ENCODE measurements at regions not wholly inside any gene's neighbourhood (a gene's known extent, or its start where the extent isn't known, plus 50 kb on each side); places are given as distances from the start of the nearest gene placed in this dataset.

DNA sequence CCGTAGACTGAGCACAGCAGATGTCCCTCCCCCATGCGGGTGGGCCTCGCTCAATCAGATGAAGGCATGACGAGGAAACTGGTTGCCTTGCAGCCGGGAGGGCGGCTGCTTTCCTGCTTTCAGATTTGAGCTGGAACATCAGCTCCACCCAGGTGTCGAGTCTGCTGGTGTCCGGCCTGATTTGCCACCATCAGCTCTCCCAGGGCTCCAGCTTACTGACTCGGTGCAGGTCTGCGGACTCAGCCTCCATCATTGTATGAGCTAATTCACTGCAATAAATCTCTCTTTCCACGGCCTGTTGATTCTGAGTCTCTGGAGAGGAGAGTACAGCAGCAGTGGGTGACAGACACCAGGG lies 156.2 kb downstream of the KIF26A start:
- TF ChIP-seq TCF7L2 (IDR thresholded peaks at IDR 0.05; ENCODE audit: borderline replicate concordance, extremely low read depth, insufficient read depth, insufficient read length), result no peak
- no peak for TF ChIP-seq POLR2A (IDR thresholded peaks at IDR 0.05; ENCODE audit: borderline replicate concordance, extremely low read depth, insufficient read depth, insufficient read length)
- TF ChIP-seq, protein P1, sequence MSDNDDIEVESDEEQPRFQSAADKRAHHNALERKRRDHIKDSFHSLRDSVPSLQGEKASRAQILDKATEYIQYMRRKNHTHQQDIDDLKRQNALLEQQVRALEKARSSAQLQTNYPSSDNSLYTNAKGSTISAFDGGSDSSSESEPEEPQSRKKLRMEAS (IDR thresholded peaks at IDR 0.05), result no peak
- TF ChIP-seq, protein P2, sequence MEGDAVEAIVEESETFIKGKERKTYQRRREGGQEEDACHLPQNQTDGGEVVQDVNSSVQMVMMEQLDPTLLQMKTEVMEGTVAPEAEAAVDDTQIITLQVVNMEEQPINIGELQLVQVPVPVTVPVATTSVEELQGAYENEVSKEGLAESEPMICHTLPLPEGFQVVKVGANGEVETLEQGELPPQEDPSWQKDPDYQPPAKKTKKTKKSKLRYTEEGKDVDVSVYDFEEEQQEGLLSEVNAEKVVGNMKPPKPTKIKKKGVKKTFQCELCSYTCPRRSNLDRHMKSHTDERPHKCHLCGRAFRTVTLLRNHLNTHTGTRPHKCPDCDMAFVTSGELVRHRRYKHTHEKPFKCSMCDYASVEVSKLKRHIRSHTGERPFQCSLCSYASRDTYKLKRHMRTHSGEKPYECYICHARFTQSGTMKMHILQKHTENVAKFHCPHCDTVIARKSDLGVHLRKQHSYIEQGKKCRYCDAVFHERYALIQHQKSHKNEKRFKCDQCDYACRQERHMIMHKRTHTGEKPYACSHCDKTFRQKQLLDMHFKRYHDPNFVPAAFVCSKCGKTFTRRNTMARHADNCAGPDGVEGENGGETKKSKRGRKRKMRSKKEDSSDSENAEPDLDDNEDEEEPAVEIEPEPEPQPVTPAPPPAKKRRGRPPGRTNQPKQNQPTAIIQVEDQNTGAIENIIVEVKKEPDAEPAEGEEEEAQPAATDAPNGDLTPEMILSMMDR (IDR thresholded peaks at IDR 0.05 in 2 of 3, conservative IDR thresholded peaks at IDR 0.05 in 1 of 3; ENCODE audit: borderline replicate concordance in 1 of 3, insufficient read depth in 1 of 3, low read depth in 2 of 3, low read length in 2 of 3), result no peak
- TF ChIP-seq, protein P3, sequence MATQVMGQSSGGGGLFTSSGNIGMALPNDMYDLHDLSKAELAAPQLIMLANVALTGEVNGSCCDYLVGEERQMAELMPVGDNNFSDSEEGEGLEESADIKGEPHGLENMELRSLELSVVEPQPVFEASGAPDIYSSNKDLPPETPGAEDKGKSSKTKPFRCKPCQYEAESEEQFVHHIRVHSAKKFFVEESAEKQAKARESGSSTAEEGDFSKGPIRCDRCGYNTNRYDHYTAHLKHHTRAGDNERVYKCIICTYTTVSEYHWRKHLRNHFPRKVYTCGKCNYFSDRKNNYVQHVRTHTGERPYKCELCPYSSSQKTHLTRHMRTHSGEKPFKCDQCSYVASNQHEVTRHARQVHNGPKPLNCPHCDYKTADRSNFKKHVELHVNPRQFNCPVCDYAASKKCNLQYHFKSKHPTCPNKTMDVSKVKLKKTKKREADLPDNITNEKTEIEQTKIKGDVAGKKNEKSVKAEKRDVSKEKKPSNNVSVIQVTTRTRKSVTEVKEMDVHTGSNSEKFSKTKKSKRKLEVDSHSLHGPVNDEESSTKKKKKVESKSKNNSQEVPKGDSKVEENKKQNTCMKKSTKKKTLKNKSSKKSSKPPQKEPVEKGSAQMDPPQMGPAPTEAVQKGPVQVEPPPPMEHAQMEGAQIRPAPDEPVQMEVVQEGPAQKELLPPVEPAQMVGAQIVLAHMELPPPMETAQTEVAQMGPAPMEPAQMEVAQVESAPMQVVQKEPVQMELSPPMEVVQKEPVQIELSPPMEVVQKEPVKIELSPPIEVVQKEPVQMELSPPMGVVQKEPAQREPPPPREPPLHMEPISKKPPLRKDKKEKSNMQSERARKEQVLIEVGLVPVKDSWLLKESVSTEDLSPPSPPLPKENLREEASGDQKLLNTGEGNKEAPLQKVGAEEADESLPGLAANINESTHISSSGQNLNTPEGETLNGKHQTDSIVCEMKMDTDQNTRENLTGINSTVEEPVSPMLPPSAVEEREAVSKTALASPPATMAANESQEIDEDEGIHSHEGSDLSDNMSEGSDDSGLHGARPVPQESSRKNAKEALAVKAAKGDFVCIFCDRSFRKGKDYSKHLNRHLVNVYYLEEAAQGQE (IDR thresholded peaks at IDR 0.05; ENCODE audit: low read depth), result no peak
- TF ChIP-seq, protein P4, sequence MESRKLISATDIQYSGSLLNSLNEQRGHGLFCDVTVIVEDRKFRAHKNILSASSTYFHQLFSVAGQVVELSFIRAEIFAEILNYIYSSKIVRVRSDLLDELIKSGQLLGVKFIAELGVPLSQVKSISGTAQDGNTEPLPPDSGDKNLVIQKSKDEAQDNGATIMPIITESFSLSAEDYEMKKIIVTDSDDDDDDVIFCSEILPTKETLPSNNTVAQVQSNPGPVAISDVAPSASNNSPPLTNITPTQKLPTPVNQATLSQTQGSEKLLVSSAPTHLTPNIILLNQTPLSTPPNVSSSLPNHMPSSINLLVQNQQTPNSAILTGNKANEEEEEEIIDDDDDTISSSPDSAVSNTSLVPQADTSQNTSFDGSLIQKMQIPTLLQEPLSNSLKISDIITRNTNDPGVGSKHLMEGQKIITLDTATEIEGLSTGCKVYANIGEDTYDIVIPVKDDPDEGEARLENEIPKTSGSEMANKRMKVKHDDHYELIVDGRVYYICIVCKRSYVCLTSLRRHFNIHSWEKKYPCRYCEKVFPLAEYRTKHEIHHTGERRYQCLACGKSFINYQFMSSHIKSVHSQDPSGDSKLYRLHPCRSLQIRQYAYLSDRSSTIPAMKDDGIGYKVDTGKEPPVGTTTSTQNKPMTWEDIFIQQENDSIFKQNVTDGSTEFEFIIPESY (IDR thresholded peaks at IDR 0.05; ENCODE audit: extremely low read depth, insufficient replicate concordance, low read length), result no peak
- TF ChIP-seq EZH2phosphoT487 (IDR thresholded peaks at IDR 0.05; ENCODE audit: borderline replicate concordance), result no peak
- TF ChIP-seq RAD21 (IDR thresholded peaks at IDR 0.05; ENCODE audit: low read depth), result no peak
- TF ChIP-seq FOSL1 (IDR thresholded peaks at IDR 0.05; ENCODE audit: low read depth), result no peak
- TF ChIP-seq EGR1 (IDR thresholded peaks at IDR 0.05; ENCODE audit: low read depth), result no peak
